OCI-LY3 (cell line): ENCODE measurements at regions not wholly inside any gene's neighbourhood (a gene's known extent, or its start where the extent isn't known, plus 50 kb on each side); places are given as distances from the start of the nearest gene placed in this dataset.

Experiments
- H2AFZ ChIP-seq: fragments of 200-600, 300-600 bp; shearing (Covaris generic); 2 replicates; pipeline ENCODE4 v1.6.0; 2014; ENCODE audit warnings: antibody characterized with exemption, low read depth, low read length
- H3K27ac ChIP-seq: fragments of 200-600, 300-600 bp; sonication (generic); 2 replicates; pipeline ENCODE4 v1.5.1; 2014; ENCODE audit warnings: mild to moderate bottlenecking, low read length, moderate library complexity, mixed read lengths
- H3K27me3 ChIP-seq: fragments of 200-600, 300-600 bp; sonication (generic); 2 replicates; pipeline ENCODE4 v1.6.1; 2014; ENCODE audit warnings: low read depth, low read length, mixed read lengths
- H3K36me3 ChIP-seq: fragments of 200-600, 300-600 bp; sonication (generic); replicated peaks from 2 replicates; pipeline ENCODE3; 2014; ENCODE audit warnings: low read depth, low read length, mixed read lengths
- H3K4me1 ChIP-seq: fragments of 300-600, 200-600 bp; sonication (generic); 2 replicates; pipeline ENCODE4 v1.6.1; 2014; ENCODE audit warnings: low read length, mixed read lengths
- H3K4me2 ChIP-seq: fragments of 200-600, 300-600 bp; sonication (generic); 2 replicates; pipeline ENCODE4 v1.6.1; 2014; ENCODE audit warnings: low read length, mixed read lengths
- H3K4me3 ChIP-seq: fragments of 300-600, 200-600 bp; sonication (generic); 2 replicates; pipeline ENCODE4 v1.5.1; 2014; ENCODE audit warnings: antibody characterized with exemption, mild to moderate bottlenecking, low read length, moderate library complexity
- H3K79me2 ChIP-seq: fragments of 300-600, 200-600 bp; shearing (Covaris generic); 2 replicates; pipeline ENCODE4 v1.6.1; 2014; ENCODE audit warnings: mild to moderate bottlenecking, low read length, mixed read lengths
- H3K9ac ChIP-seq: fragments of 300-600, 200-600 bp; shearing (Covaris generic); 2 replicates; pipeline ENCODE4 v1.6.0; 2014; ENCODE audit warnings: mild to moderate bottlenecking, low read length, moderate library complexity
- H3K9me3 ChIP-seq: fragments of 200-600, 300-600 bp; shearing (Covaris generic); 2 replicates; pipeline ENCODE4 v1.6.1; 2014; ENCODE audit warnings: low read length, mixed read lengths; ENCODE audit not compliant: insufficient read depth
- H4K20me1 ChIP-seq: fragments of 200-600, 300-600 bp; sonication (generic); 2 replicates; pipeline ENCODE4 v1.6.1; 2016; ENCODE audit warnings: low read length, mixed read lengths; ENCODE audit not compliant: insufficient read depth
- EZH2phosphoT487 ChIP-seq: fragments of 200-600 bp; shearing (Covaris generic); IDR thresholded peaks from 2 replicates; pipeline ENCODE4 v1.6.1; 2018; ENCODE audit warnings: antibody characterized with exemption, mixed run types, low read depth
- TF ChIP-seq, protein P1 (sequence below): fragments of 200-600, 300-600 bp; sonication (generic); IDR thresholded peaks from 2 replicates; pipeline ENCODE4 v1.5.1; 2014; ENCODE audit warnings: antibody characterized with exemption, low read length, low read depth

DNA sequence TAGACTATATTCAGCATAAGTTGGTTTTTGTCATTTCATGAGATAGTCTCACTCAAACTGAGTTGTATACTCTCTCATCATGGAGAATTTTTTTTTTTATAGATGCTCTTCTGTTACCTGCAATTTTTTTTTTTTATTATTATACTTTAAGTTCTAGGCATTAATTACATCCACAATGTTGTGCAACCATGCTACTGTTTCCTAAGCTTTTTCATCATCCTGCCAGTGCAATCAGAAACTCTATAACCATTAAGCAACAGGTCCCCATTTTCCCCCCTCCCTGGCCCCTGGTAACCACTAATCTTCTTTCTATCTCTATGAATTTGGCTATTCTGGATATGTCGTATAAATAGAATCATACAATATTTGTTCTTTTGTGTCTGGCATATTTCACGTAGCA is 321.6 kb downstream of the STIM2 start:
- no peaks in the 10 kb centered on the region for H3K36me3 ChIP-seq
- H3K9ac ChIP-seq, result no peak overlapping the region
- H2AFZ ChIP-seq, result no peak overlapping the region
- H3K79me2 ChIP-seq, result no peaks in the 10 kb centered on the region
- H3K4me1 ChIP-seq, result no peaks in the 10 kb centered on the region
- H3K4me2 ChIP-seq, result no peak overlapping the region
- TF ChIP-seq, protein P1, sequence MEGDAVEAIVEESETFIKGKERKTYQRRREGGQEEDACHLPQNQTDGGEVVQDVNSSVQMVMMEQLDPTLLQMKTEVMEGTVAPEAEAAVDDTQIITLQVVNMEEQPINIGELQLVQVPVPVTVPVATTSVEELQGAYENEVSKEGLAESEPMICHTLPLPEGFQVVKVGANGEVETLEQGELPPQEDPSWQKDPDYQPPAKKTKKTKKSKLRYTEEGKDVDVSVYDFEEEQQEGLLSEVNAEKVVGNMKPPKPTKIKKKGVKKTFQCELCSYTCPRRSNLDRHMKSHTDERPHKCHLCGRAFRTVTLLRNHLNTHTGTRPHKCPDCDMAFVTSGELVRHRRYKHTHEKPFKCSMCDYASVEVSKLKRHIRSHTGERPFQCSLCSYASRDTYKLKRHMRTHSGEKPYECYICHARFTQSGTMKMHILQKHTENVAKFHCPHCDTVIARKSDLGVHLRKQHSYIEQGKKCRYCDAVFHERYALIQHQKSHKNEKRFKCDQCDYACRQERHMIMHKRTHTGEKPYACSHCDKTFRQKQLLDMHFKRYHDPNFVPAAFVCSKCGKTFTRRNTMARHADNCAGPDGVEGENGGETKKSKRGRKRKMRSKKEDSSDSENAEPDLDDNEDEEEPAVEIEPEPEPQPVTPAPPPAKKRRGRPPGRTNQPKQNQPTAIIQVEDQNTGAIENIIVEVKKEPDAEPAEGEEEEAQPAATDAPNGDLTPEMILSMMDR, result no peak
- no peak for TF ChIP-seq EZH2phosphoT487
- no peaks in the 10 kb centered on the region for H4K20me1 ChIP-seq
- H3K27ac ChIP-seq, result no peak overlapping the region
- H3K27me3 ChIP-seq, result no peaks in the 10 kb centered on the region
- H3K4me3 ChIP-seq, result no peak overlapping the region
- H3K9me3 ChIP-seq, result no peaks in the 10 kb centered on the region

DNA sequence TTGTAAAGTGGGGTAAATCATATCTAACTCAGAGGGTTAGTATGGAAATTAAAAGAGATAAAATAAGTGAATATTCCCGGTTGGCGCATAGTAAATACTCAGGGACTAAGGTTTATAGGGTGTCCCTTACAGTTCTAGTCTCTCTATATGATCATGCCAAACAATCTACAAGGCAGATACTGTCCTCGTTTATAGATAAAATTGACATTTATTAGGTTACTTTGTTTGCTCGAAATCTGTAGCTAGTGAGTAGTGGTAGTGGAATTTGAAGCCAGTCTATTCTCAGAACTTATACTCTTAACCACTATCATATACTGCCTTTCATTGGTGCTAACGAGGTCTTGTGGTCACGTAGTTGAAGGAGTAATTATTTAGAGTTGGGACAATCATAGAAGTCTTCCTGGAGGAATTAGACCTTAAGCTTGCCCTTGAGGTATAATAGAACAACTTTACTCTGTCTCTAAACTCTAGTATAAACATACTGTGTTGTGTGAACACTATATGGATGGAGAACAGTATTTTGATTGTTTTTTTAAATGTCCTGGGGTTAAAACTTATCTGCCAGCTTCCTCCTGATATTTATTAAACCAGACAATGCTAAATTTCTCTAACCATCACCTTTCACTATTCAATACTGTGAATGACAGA is 324.0 kb downstream of the STIM2 start:
- Histone ChIP-seq H2AFZ (no peak overlapping the region), H3K9ac (no peak overlapping the region), H3K9me3 (no peaks in the 10 kb centered on the region), H3K27me3 (no peaks in the 10 kb centered on the region), H3K4me1 (no peaks in the 10 kb centered on the region), H3K36me3 (no peaks in the 10 kb centered on the region), H3K4me2 (no peak overlapping the region), H4K20me1 (no peaks in the 10 kb centered on the region), H3K27ac (no peak overlapping the region), H3K4me3 (no peak overlapping the region), H3K79me2 (no peaks in the 10 kb centered on the region)
- no peak for TF ChIP-seq EZH2phosphoT487
- TF ChIP-seq, protein P1, result no peak

DNA sequence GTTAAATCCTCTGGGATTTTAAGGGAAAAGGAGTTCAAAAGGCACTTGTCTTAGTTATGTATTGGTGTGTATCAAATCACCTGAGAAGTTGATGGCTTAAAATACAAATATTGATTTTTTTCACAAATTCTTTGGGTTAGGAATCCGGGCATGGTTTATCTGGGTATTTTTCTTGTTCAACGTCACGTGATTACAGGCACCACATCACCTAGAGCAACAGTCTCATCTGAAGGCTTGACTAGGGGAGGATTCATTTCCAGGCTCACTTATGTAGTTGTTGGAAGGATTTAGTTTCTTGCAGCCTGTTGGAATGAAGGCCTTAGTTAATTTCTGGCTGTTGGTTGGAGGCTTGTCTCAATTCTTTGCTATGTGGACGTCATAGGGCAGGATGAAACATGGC is 326.1 kb downstream of the STIM2 start:
- H3K4me1 ChIP-seq, result peaks cover 4% of the 10 kb centered on the region
- no peak overlapping the region for H2AFZ ChIP-seq
- no peak overlapping the region for H3K4me2 ChIP-seq
- TF ChIP-seq EZH2phosphoT487, result no peak
- no peaks in the 10 kb centered on the region for H3K79me2 ChIP-seq
- H3K4me3 ChIP-seq, result no peak overlapping the region
- no peaks in the 10 kb centered on the region for H3K27me3 ChIP-seq
- no peaks in the 10 kb centered on the region for H3K36me3 ChIP-seq
- no peak overlapping the region for H3K9ac ChIP-seq
- no peak overlapping the region for H3K27ac ChIP-seq
- no peaks in the 10 kb centered on the region for H4K20me1 ChIP-seq
- H3K9me3 ChIP-seq, result no peaks in the 10 kb centered on the region

DNA sequence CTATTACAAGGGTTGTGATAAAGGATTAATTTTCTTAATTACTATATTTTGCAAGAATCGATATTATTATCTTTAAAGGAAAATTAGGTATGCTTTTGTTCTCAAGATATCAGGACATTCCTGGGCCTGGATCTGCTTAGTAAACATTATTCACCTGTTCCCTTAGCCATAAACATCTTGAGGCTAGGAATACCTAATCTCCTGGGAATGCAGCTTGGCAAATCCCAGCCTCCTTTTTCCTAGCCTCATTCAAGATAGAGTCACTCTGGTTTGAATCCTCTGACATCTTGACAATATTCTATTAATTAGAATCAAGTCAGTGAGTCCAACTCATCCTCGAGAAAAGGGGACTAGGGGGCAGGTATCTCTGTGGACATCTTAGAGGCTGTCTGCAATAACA is 327.1 kb downstream of the STIM2 start:
- Histone ChIP-seq H4K20me1 (no peaks in the 10 kb centered on the region), H3K4me2 (no peak overlapping the region), H3K36me3 (no peaks in the 10 kb centered on the region)

More for the DNA sequence above, 327.1 kb downstream of the STIM2 start:
- no peaks in the 10 kb centered on the region for H3K79me2 ChIP-seq
- no peak overlapping the region for H3K27ac ChIP-seq
- no peaks in the 10 kb centered on the region for H3K9me3 ChIP-seq
- no peak overlapping the region for H2AFZ ChIP-seq
- H3K9ac ChIP-seq, result no peak overlapping the region
- no peak overlapping the region for H3K4me3 ChIP-seq
- peaks cover 4% of the 10 kb centered on the region for H3K4me1 ChIP-seq
- no peaks in the 10 kb centered on the region for H3K27me3 ChIP-seq
- TF ChIP-seq, protein P1, result no peak
- no peak for TF ChIP-seq EZH2phosphoT487
